22Rv1 (cell line): ENCODE measurements at regions not wholly inside any gene's neighbourhood (a gene's known extent, or its start where the extent isn't known, plus 50 kb on each side); places are given as distances from the start of the nearest gene placed in this dataset.

Experiments
- H3K27ac ChIP-seq: fragments of 450-650 bp; 2 replicates; pipeline ENCODE4 v1.5.1; 2017
- CTCF ChIP-seq: fragments of 450-650 bp; IDR thresholded peaks from 2 replicates; pipeline ENCODE4 v1.5.1; 2017; ENCODE audit warnings: mild to moderate bottlenecking
- ZFX ChIP-seq: fragments of 450-650 bp; IDR thresholded peaks from 2 replicates; pipeline ENCODE4 v1.6.1; 2017; ENCODE audit warnings: antibody characterized with exemption, borderline replicate concordance

GRCh38 chr11:70014291-70014690 is 63.8 kb upstream of the ANO1 start:
- H3K27ac ChIP-seq: no peak overlapping the region
- no peak for TF ChIP-seq CTCF
- no peak for TF ChIP-seq ZFX

GRCh38 chr11:70016666-70017367 is 61.3 kb upstream of the ANO1 start:
- no peak overlapping the region for H3K27ac ChIP-seq
- TF ChIP-seq ZFX (no peak), CTCF (no peak)

- no peak overlapping the region for H3K27ac ChIP-seq
- no peak for TF ChIP-seq CTCF
- no peak for TF ChIP-seq ZFX
Observed at GRCh38 chr11:70018816-70019215, 59.3 kb upstream of the ANO1 start.

- TF ChIP-seq ZFX: no peak
- no peak for TF ChIP-seq CTCF
- no peak overlapping the region for H3K27ac ChIP-seq
Observed at GRCh38 chr11:70019576-70020011, 58.5 kb upstream of the ANO1 start.

GRCh38 chr11:70020336-70021214 is 57.5 kb upstream of the ANO1 start:
- TF ChIP-seq CTCF (no peak), ZFX (no peak)
- no peak overlapping the region for H3K27ac ChIP-seq

DNA sequence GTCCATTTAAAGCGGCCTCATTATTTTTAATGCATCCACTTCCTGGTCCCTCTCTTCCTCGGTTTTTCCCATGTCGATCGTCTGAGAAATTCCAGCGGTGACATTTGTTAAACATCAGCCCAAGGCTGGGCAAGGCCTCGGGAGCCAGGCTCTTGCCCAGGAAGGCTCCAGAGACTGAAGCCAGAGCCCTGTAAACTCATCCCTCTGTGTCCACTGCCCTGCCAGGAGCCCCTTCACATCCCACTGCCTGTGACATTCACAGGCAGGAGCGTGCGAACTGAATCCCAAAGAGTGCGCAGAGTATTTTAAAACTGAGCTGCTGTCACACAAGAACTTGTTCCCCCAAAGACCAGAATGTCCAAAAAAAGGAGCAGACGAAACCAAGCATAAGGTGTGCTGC is 56.5 kb upstream of the ANO1 start:
- TF ChIP-seq ZFX (no peak), CTCF (no peak)
- no peak overlapping the region for H3K27ac ChIP-seq
